ENCODE measurements at regions not wholly inside any gene's neighbourhood (a gene's known extent, or its start where the extent isn't known, plus 50 kb on each side); places are given as distances from the start of the nearest gene placed in this dataset.
"Not testable (repeated sequence)": the region's sequence is repeated elsewhere in the genome, so short reads cannot be mapped to it uniquely, and the experiment has no call there.

DNA sequence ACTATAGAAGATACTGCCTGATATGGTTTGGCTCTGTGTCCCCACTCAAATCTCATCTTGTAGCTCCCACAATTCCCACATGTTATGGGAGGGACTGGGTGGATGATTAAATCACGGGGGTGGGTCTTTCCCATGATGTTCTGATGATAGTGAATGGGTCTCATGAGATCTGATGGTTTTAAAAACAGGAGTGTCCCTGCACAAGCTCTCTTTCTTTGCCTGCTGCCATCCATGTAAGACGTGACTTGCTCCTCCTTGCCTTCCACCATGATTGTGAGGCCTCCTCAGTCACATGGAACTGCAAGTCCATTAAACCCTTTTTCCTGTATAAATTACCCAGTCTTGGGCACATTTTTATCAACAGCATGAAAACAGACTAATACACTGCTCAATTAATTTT, 217.8 kb downstream of the FAM43A start:
- TF ChIP-seq, protein P1, sequence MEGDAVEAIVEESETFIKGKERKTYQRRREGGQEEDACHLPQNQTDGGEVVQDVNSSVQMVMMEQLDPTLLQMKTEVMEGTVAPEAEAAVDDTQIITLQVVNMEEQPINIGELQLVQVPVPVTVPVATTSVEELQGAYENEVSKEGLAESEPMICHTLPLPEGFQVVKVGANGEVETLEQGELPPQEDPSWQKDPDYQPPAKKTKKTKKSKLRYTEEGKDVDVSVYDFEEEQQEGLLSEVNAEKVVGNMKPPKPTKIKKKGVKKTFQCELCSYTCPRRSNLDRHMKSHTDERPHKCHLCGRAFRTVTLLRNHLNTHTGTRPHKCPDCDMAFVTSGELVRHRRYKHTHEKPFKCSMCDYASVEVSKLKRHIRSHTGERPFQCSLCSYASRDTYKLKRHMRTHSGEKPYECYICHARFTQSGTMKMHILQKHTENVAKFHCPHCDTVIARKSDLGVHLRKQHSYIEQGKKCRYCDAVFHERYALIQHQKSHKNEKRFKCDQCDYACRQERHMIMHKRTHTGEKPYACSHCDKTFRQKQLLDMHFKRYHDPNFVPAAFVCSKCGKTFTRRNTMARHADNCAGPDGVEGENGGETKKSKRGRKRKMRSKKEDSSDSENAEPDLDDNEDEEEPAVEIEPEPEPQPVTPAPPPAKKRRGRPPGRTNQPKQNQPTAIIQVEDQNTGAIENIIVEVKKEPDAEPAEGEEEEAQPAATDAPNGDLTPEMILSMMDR (IDR thresholded peaks at IDR 0.05) = not testable (repeated sequence)
- not testable (repeated sequence) for TF ChIP-seq CHD2 (IDR thresholded peaks at IDR 0.05; ENCODE audit: low read length, partially characterized antibody); RARB (CRISPR knock-in tag; IDR thresholded peaks at IDR 0.05); EP300 (IDR thresholded peaks at IDR 0.05); POLR2A (IDR thresholded peaks at IDR 0.05; ENCODE audit: low read length)
- TF ChIP-seq, protein P2, sequence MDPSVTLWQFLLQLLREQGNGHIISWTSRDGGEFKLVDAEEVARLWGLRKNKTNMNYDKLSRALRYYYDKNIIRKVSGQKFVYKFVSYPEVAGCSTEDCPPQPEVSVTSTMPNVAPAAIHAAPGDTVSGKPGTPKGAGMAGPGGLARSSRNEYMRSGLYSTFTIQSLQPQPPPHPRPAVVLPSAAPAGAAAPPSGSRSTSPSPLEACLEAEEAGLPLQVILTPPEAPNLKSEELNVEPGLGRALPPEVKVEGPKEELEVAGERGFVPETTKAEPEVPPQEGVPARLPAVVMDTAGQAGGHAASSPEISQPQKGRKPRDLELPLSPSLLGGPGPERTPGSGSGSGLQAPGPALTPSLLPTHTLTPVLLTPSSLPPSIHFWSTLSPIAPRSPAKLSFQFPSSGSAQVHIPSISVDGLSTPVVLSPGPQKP (IDR thresholded peaks at IDR 0.05; ENCODE audit: low read depth, low read length) = not testable (repeated sequence)
- TF ChIP-seq, protein P3, sequence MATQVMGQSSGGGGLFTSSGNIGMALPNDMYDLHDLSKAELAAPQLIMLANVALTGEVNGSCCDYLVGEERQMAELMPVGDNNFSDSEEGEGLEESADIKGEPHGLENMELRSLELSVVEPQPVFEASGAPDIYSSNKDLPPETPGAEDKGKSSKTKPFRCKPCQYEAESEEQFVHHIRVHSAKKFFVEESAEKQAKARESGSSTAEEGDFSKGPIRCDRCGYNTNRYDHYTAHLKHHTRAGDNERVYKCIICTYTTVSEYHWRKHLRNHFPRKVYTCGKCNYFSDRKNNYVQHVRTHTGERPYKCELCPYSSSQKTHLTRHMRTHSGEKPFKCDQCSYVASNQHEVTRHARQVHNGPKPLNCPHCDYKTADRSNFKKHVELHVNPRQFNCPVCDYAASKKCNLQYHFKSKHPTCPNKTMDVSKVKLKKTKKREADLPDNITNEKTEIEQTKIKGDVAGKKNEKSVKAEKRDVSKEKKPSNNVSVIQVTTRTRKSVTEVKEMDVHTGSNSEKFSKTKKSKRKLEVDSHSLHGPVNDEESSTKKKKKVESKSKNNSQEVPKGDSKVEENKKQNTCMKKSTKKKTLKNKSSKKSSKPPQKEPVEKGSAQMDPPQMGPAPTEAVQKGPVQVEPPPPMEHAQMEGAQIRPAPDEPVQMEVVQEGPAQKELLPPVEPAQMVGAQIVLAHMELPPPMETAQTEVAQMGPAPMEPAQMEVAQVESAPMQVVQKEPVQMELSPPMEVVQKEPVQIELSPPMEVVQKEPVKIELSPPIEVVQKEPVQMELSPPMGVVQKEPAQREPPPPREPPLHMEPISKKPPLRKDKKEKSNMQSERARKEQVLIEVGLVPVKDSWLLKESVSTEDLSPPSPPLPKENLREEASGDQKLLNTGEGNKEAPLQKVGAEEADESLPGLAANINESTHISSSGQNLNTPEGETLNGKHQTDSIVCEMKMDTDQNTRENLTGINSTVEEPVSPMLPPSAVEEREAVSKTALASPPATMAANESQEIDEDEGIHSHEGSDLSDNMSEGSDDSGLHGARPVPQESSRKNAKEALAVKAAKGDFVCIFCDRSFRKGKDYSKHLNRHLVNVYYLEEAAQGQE (IDR thresholded peaks at IDR 0.05) = not testable (repeated sequence)

Data from A549 (cell line).